MCF 10A (cell line): ENCODE measurements at regions not wholly inside any gene's neighbourhood (a gene's known extent, or its start where the extent isn't known, plus 50 kb on each side); places are given as distances from the start of the nearest gene placed in this dataset.

ENCODE experiments used
- BruUV-seq: library from RNA; stranded (reverse); fragments of 400-500 nt; replicated peaks from 2 replicates; lab custom pipeline; 2021; lab: Mats Ljungman, UMichigan
- CTCF ChIA-PET: fragments of 300-600 bp; sonication (Branson Sonifier 250); formaldehyde crosslinking; extraction: SDS; loops from one replicate; lab custom pipeline; 2021; ENCODE audit warnings: antibody characterized with exemption, inconsistent platforms; lab: Yijun Ruan, JAX
- POLR2A ChIA-PET: fragments of 300-600, 350-650 bp; sonication (Branson Sonifier 250); formaldehyde crosslinking; extraction: SDS; loops from one replicate; lab custom pipeline; 2020; ENCODE audit warnings: antibody characterized with exemption, inconsistent platforms; lab: Yijun Ruan, JAX
- DNase-seq: peaks from one replicate; pipeline ENCODE4 v3.0.0-alpha.2; 2018; ENCODE audit not compliant: unreplicated experiment
- H3K27ac Mint-ChIP-seq: one replicate; pipeline ENCODE4 v1.8.0; 2022; ENCODE audit warnings: mild to moderate bottlenecking, low read depth, mixed read lengths; ENCODE audit not compliant: unreplicated experiment
- H3K27me3 Mint-ChIP-seq: one replicate; pipeline ENCODE4 v1.8.0; 2022; ENCODE audit warnings: mixed read lengths; ENCODE audit not compliant: insufficient read depth, unreplicated experiment
- H3K36me3 Mint-ChIP-seq: one replicate; pipeline ENCODE4 v1.8.0; 2022; ENCODE audit warnings: mild to moderate bottlenecking, moderate library complexity, mixed read lengths; ENCODE audit not compliant: insufficient read depth, unreplicated experiment
- H3K4me1 Mint-ChIP-seq: one replicate; pipeline ENCODE4 v1.8.0; 2022; ENCODE audit warnings: mixed read lengths; ENCODE audit not compliant: insufficient read depth, unreplicated experiment
- H3K4me3 Mint-ChIP-seq: one replicate; pipeline ENCODE4 v1.8.0; 2022; ENCODE audit warnings: mild to moderate bottlenecking, moderate library complexity, mixed read lengths; ENCODE audit not compliant: unreplicated experiment
- H3K9me3 Mint-ChIP-seq: one replicate; pipeline ENCODE4 v1.8.0; 2022; ENCODE audit warnings: mixed read lengths; ENCODE audit not compliant: unreplicated experiment
- intact Hi-C: fragments of 100-400 bp; cut with micrococcal nuclease; formaldehyde crosslinking; loops from 2 replicates; pipeline ENCODE4 v1.14.1; 2022
- TF ChIP-seq, protein P1 (sequence below): fragments of 200-600 bp; IDR thresholded peaks from one replicate; pipeline ENCODE4 v1.8.0; 2022; ENCODE audit warnings: antibody characterized with exemption, mild to moderate bottlenecking; ENCODE audit not compliant: unreplicated experiment

DNA sequence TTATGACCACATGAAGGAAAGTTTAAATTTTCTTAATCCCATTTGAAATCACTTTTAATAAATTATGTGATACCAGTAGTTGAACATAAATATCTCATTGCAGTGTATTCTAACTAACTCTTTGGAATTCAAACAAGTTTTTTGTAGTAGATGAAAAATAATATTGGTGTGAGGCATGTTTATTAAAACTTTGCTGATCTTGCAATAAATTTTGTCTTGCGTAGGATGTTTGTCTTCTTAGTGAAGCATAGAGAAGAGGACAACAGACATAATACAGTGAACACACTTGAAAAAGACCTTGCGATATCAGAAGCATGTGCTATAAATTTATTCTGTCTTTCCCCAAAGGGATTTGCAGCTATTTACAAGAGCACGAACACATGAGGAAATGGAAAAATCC, 140.7 kb downstream of the HTR1B start:
- ChIA-PET CTCF (no interaction called here), POLR2A (no interaction called here)
- no peak for DNase-seq
- H3K27ac Mint-ChIP-seq: no peak overlapping the region
- BruUV-seq: no TSS peak
- peaks cover 7% of the 10 kb centered on the region for H3K9me3 Mint-ChIP-seq
- TF ChIP-seq, protein P1, sequence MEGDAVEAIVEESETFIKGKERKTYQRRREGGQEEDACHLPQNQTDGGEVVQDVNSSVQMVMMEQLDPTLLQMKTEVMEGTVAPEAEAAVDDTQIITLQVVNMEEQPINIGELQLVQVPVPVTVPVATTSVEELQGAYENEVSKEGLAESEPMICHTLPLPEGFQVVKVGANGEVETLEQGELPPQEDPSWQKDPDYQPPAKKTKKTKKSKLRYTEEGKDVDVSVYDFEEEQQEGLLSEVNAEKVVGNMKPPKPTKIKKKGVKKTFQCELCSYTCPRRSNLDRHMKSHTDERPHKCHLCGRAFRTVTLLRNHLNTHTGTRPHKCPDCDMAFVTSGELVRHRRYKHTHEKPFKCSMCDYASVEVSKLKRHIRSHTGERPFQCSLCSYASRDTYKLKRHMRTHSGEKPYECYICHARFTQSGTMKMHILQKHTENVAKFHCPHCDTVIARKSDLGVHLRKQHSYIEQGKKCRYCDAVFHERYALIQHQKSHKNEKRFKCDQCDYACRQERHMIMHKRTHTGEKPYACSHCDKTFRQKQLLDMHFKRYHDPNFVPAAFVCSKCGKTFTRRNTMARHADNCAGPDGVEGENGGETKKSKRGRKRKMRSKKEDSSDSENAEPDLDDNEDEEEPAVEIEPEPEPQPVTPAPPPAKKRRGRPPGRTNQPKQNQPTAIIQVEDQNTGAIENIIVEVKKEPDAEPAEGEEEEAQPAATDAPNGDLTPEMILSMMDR: no peak
- H3K36me3 Mint-ChIP-seq: no peaks in the 10 kb centered on the region
- peaks cover 6% of the 10 kb centered on the region for H3K4me1 Mint-ChIP-seq
- no peaks in the 10 kb centered on the region for H3K27me3 Mint-ChIP-seq
- intact Hi-C loops: no loop called here
- no peak overlapping the region for H3K4me3 Mint-ChIP-seq

- ChIA-PET CTCF (interaction anchor here (0.5 to 0.9 kb wide), 3 partner anchors 9 to 176 kb away, joined by 3 to 6 read pairs (median 3); no protein-coding TSS in a partner anchor), POLR2A (interaction anchor here (0.6 to 0.8 kb wide), 2 partner anchors 25 to 181 kb away, joined by 3 to 4 read pairs; no protein-coding TSS in a partner anchor)
- intact Hi-C loops: no loop called here
- Mint-ChIP-seq H3K27ac (no peak overlapping the region), H3K27me3 (no peaks in the 10 kb centered on the region), H3K4me3 (no peak overlapping the region), H3K9me3 (peaks cover 2% of the 10 kb centered on the region), H3K36me3 (no peaks in the 10 kb centered on the region), H3K4me1 (no peaks in the 10 kb centered on the region)
- no TSS peak for BruUV-seq
- TF ChIP-seq, protein P1: no peak
- no peak for DNase-seq
These were observed 145.0 kb downstream of the HTR1B start for GRCh38 chr6:77318256-77318655.

DNA sequence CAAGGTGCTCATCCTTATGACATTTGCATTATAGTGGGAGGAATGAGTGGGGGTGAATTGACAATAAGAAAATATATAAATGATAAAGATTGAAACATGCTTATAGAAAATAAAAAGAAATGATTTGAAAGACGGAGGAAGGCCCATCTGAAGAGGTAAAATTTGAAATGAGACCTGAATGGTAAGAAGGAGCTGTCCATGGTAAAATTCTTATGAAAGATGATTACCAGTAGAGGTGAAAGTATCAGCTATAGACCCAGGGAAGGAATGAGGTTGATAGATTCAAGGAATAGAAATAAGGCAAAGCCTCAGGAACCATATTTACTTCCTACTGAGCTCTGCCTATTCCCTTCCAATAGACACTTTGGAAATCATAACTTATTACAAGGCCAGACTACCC, 149.7 kb downstream of the HTR1B start:
- intact Hi-C loops: no loop called here
- Mint-ChIP-seq H3K4me1 (no peaks in the 10 kb centered on the region), H3K27ac (no peak overlapping the region), H3K27me3 (no peaks in the 10 kb centered on the region), H3K4me3 (no peak overlapping the region), H3K36me3 (no peaks in the 10 kb centered on the region), H3K9me3 (no peaks in the 10 kb centered on the region)
- no peak for DNase-seq
- TF ChIP-seq, protein P1: no peak
- no TSS peak for BruUV-seq
- POLR2A ChIA-PET: interaction anchor here (0.5 kb wide), 1 partner anchor 79 kb away, joined by 3 read pairs; no protein-coding TSS in a partner anchor
- CTCF ChIA-PET: interaction anchor here (0.6 kb wide), 1 partner anchor 976 kb away, joined by 3 read pairs; no protein-coding TSS in a partner anchor

DNA sequence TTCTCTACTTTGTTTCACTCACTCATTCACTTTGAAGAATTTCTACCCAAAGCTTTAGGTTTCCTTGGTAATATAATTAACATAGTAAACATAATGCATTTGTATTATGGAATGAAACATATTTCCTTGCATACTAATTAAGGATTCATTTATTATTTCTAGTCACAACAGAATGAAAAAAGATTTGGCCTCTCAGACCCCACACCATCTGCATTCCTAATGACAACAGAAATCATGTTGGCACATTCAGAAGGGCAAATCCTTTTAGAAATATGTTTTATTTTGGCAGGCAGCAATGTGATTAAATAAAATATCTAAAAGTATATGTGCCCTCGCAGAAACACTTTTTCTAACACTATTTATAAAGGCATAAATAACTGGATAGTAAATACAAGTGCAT, 163.4 kb downstream of the HTR1B start:
- intact Hi-C loops: no loop called here
- Mint-ChIP-seq H3K4me1 (no peaks in the 10 kb centered on the region), H3K27me3 (no peaks in the 10 kb centered on the region), H3K9me3 (peaks cover 19% of the 10 kb centered on the region), H3K27ac (no peak overlapping the region), H3K4me3 (no peak overlapping the region), H3K36me3 (no peaks in the 10 kb centered on the region)
- no peak for DNase-seq
- CTCF ChIA-PET: no interaction called here
- BruUV-seq: no TSS peak
- POLR2A ChIA-PET: no interaction called here
- TF ChIP-seq, protein P1: no peak
